OCI-LY3 (cell line): ENCODE measurements at regions not wholly inside any gene's neighbourhood (a gene's known extent, or its start where the extent isn't known, plus 50 kb on each side); places are given as distances from the start of the nearest gene placed in this dataset.

Experiments used
- EZH2phosphoT487 ChIP-seq: fragments of 200-600 bp; shearing (Covaris generic); IDR thresholded peaks from 2 replicates; pipeline ENCODE4 v1.6.1; 2018; ENCODE audit warnings: antibody characterized with exemption, mixed run types, low read depth
- TF ChIP-seq, protein P1 (sequence below): fragments of 200-600, 300-600 bp; sonication (generic); IDR thresholded peaks from 2 replicates; pipeline ENCODE4 v1.5.1; 2014; ENCODE audit warnings: antibody characterized with exemption, low read length, low read depth

DNA sequence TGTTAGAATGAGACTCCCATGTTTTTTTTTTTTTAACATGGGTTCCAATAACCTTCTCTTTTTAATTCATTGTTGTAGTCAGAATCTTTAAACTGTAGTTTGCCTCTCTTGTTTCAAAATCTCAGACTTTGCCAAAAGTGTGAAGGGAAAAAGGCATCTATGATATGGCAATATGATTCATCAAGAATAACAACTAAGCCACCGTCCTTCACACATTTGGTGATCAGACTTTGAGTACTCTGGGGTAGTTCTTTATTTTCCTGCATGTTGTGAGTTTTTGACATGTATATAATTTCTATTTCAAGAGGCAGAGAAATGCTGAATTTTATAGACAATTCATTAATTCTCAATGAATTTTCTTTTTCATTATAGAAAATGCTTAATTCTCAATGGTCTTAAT, 53.5 kb upstream of the CERS6 start:
- TF ChIP-seq, protein P1, sequence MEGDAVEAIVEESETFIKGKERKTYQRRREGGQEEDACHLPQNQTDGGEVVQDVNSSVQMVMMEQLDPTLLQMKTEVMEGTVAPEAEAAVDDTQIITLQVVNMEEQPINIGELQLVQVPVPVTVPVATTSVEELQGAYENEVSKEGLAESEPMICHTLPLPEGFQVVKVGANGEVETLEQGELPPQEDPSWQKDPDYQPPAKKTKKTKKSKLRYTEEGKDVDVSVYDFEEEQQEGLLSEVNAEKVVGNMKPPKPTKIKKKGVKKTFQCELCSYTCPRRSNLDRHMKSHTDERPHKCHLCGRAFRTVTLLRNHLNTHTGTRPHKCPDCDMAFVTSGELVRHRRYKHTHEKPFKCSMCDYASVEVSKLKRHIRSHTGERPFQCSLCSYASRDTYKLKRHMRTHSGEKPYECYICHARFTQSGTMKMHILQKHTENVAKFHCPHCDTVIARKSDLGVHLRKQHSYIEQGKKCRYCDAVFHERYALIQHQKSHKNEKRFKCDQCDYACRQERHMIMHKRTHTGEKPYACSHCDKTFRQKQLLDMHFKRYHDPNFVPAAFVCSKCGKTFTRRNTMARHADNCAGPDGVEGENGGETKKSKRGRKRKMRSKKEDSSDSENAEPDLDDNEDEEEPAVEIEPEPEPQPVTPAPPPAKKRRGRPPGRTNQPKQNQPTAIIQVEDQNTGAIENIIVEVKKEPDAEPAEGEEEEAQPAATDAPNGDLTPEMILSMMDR = no peak
- no peak for TF ChIP-seq EZH2phosphoT487
